ENCODE measurements at regions not wholly inside any gene's neighbourhood (a gene's known extent, or its start where the extent isn't known, plus 50 kb on each side); places are given as distances from the start of the nearest gene placed in this dataset.

DNA sequence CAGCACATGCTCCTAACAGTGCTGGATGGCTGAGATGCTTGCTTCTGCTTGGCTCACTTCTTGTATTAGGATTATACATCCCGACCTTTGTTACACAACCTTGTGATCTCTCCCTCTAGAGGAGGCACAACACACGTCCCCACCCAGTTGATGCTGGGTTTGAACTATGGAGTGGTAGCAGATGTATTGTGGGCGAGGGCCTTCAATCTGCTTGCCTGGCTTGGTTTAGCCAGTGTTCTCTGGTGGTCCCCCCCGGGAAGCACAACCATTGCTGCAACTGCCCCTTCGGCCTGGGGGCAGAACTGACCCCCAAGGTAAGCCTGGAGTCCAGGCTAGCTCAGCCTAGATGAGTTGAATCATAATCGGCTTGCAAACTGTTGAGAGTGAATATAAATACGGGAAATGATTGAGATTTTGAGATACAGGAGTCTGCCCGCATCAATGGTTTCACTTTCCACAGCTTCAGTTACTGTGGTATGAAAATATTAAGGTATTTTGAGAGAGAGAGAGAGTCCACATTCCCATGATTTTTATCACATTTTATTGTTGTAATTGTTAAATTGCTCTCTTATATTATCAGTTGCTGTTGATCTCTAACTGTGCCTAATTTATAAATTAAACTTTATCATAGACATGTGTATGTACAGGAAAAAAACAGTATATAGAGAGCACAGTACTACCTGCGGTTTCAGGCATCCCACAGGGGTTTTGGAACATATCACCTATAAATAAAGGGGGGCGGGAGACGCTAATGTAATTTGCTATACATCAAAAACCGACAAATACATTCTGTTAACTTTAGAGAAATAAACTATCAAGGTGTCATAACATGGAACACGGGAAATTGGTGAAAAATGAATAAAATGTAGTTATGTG is 482.0 kb upstream of the B3GAT1 start:
- intact Hi-C loops (cut with DNase I), result no loop called here
- ATAC-seq (no peak), DNase-seq (no peak)
- H3K4me3 ChIP-seq, result no peak overlapping the region
- H3K9me3 ChIP-seq, result no peaks in the 10 kb centered on the region
- TF ChIP-seq, protein P1, sequence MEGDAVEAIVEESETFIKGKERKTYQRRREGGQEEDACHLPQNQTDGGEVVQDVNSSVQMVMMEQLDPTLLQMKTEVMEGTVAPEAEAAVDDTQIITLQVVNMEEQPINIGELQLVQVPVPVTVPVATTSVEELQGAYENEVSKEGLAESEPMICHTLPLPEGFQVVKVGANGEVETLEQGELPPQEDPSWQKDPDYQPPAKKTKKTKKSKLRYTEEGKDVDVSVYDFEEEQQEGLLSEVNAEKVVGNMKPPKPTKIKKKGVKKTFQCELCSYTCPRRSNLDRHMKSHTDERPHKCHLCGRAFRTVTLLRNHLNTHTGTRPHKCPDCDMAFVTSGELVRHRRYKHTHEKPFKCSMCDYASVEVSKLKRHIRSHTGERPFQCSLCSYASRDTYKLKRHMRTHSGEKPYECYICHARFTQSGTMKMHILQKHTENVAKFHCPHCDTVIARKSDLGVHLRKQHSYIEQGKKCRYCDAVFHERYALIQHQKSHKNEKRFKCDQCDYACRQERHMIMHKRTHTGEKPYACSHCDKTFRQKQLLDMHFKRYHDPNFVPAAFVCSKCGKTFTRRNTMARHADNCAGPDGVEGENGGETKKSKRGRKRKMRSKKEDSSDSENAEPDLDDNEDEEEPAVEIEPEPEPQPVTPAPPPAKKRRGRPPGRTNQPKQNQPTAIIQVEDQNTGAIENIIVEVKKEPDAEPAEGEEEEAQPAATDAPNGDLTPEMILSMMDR (IDR thresholded peaks at IDR 0.05), result no peak
- no peaks in the 10 kb centered on the region for H3K4me1 ChIP-seq
- peaks cover 5% of the 10 kb centered on the region for H3K27me3 ChIP-seq
- no peaks in the 10 kb centered on the region for H3K36me3 ChIP-seq
- no peak overlapping the region for H3K27ac ChIP-seq

DNA sequence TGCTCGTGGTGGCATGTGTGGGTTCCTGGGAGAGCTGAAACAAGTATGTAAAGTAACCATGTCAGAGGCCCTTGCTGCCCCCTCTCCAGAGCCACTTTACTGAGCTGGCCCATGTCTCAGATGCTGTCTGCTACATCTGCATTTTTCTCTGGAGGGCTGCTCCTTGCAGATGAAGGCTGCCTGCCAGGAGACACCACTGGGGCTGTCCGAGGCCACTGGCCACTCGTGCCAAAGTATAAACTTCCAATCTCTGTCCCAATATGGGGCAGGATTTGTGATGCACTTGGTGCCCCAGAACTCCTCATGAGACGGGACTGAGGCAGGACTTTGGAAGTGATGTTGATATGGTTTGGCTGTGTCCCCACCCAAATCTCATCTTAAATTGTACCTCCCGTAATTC is 478.4 kb upstream of the B3GAT1 start:
- H3K36me3 ChIP-seq, result no peaks in the 10 kb centered on the region
- H3K27me3 ChIP-seq, result peaks cover 8% of the 10 kb centered on the region
- H3K9me3 ChIP-seq, result no peaks in the 10 kb centered on the region
- no peak overlapping the region for H3K4me3 ChIP-seq
- DNase-seq (no peak), ATAC-seq (no peak)
- no peak overlapping the region for H3K27ac ChIP-seq
- H3K4me1 ChIP-seq, result no peaks in the 10 kb centered on the region
- intact Hi-C loops (cut with DNase I), result no loop called here
- TF ChIP-seq, protein P1 (IDR thresholded peaks at IDR 0.05), result no peak

DNA sequence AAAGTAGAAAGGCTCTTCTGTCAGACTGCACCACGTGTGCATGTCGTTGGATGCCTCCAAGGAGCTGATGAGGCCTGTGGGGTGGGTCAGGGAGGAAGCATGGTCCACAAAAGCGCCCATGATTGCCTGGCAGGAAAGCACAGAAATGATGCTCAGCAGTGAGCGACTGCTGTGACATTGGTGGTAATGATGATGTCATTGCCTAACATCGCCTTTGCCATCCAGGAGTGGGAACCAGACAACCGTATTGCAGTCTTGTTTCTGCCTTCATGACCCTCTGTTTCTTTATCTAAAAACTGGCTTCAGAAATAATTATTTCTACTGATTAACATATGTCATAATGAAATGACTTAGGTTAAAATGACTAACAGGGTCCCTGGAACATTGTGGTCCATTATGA is 477.8 kb upstream of the B3GAT1 start:
- TF ChIP-seq, protein P1 (IDR thresholded peaks at IDR 0.05), result no peak
- no peaks in the 10 kb centered on the region for H3K9me3 ChIP-seq
- ATAC-seq (no peak), DNase-seq (no peak)
- peaks cover 8% of the 10 kb centered on the region for H3K27me3 ChIP-seq
- no peak overlapping the region for H3K4me3 ChIP-seq
- H3K36me3 ChIP-seq, result no peaks in the 10 kb centered on the region
- no peaks in the 10 kb centered on the region for H3K4me1 ChIP-seq
- intact Hi-C loops (cut with DNase I), result no loop called here
- H3K27ac ChIP-seq, result no peak overlapping the region

DNA sequence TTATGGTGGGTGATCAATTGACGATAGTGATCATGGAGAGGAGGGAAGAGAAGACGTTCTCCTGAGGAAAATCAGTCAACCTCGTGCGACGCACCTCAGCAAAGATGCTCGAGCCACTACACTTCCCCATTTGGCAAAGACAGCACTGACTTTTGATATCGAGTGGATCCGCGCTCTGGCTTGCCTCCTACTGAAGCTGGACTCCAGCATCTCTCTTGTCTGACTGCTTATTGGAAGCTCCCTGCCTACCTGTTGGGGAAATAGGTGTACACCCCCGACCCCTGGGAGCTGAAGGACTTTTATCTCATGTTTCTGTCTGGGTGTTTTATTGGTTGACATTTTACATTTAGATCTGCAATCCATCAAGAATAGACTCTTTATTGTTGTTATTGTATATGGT is 476.8 kb upstream of the B3GAT1 start:
- Histone ChIP-seq H3K27ac (no peak overlapping the region), H3K4me3 (no peak overlapping the region), H3K9me3 (no peaks in the 10 kb centered on the region), H3K27me3 (peaks cover 8% of the 10 kb centered on the region), H3K36me3 (no peaks in the 10 kb centered on the region), H3K4me1 (no peaks in the 10 kb centered on the region)
- ATAC-seq (no peak), DNase-seq (no peak)
- intact Hi-C loops (cut with DNase I), result no loop called here
- TF ChIP-seq, protein P1 (IDR thresholded peaks at IDR 0.05), result no peak

DNA sequence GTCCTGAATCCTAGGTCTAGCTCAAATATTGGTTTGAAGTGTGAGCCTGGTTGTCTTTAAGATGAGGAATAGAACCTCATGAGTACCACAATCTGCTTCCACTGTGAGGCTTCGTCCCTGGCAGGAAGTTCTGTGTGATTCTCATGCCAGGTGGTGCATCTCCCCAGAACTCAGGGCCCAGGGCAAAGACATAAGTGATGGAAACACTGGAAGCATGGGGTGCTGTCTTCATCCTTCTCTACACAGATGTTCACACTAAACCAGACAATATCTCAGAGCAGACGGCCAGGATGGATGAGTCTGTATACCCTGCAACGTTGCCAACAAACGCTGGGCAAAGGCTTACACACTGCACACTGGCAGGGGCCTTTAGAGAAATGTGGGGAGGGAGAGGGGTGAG is 475.9 kb upstream of the B3GAT1 start:
- H3K27ac ChIP-seq, result no peak overlapping the region
- H3K27me3 ChIP-seq, result peaks cover 3% of the 10 kb centered on the region
- no peak for ATAC-seq
- no peaks in the 10 kb centered on the region for H3K9me3 ChIP-seq
- TF ChIP-seq, protein P1 (IDR thresholded peaks at IDR 0.05), result no peak
- H3K4me3 ChIP-seq, result no peak overlapping the region
- DNase-seq, result no peak
- no peaks in the 10 kb centered on the region for H3K4me1 ChIP-seq
- intact Hi-C loops (cut with DNase I), result no loop called here
- no peaks in the 10 kb centered on the region for H3K36me3 ChIP-seq

Data from upper lobe of right lung (tissue), 1 donor.